SKM-1 (cell line): ENCODE measurements at regions not wholly inside any gene's neighbourhood (a gene's known extent, or its start where the extent isn't known, plus 50 kb on each side); places are given as distances from the start of the nearest gene placed in this dataset.

Experiments used
- DNase-seq: peaks from one replicate; lab custom pipeline; 2025; ENCODE audit not compliant: unreplicated experiment; lab: John Stamatoyannopoulos, UW

DNA sequence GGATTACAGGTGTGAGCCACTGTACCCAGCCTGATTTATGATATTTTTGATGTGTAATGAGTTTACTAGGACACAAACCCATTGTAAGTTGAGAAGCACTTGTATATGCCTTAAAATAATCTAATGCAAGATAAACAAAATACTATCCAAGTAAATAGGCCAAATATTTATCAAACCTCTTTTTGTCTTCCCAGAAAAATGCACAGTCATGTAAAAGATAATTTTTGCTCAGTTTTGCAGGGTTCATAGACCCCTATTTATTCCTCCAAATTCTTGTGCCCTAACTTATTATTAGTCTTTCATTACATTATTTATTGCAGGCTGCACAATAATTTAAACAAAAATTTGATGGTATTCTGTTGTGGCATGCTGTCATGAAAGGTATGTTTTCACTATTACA lies 1290.7 kb downstream of the STIM2 start:
- no peak for DNase-seq

GRCh38 chr4:28167411-28167810 lies 1306.8 kb downstream of the STIM2 start:
- DNase-seq: no peak

- no peak for DNase-seq
Observed at GRCh38 chr4:28176942-28177341, 1316.3 kb downstream of the STIM2 start.

DNA sequence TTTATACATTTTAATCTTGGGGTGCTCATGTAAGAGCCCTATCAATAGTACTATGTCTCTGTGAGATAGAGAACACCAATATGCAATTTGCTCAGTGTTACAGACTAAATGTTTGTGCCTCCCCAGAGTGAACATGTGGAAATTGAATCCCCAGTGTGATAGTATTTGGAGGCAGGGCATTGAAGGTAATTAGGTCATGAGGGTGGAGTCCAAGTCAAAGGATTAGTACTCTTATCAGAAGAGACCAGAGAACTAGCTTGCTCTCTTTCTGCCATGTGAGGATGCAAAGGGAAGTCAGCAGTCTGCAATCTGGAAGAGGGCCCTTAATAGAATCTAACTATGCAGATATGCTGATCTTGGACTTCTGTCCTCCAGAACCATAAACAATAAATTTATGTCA lies 1317.0 kb downstream of the STIM2 start:
- DNase-seq: no peak

GRCh38 chr4:28179126-28179525 lies 1318.5 kb downstream of the STIM2 start:
- no peak for DNase-seq

GRCh38 chr4:28209371-28209924 lies 1348.8 kb downstream of the STIM2 start:
- DNase-seq: no peak

- DNase-seq: no peak
Observed at GRCh38 chr4:28211676-28212470, 1351.2 kb downstream of the STIM2 start.

DNA sequence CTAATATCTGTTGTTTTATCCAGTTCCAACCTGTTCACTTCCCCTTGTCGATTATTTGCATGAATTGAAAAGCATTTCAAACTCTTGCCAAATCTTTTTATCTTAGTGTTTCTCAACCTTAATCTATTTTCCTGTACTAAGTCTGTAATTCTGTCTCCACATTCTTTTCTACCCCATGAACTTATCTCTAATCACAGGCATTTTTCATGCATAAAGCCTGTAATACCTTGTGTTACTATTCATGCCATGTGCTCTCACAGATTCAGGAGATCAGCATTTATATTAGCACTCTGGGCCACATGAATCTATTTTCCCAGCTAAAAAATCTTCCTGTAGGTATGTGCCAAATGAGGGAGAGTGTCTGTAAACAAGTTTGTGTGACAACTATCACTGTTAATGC lies 1360.9 kb downstream of the STIM2 start:
- no peak for DNase-seq

GRCh38 chr4:28225050-28225449 lies 1364.4 kb downstream of the STIM2 start:
- no peak for DNase-seq

GRCh38 chr4:28225689-28226353 lies 1365.2 kb downstream of the STIM2 start:
- DNase-seq: no peak

- DNase-seq: no peak
Observed at GRCh38 chr4:28226962-28227361, 1366.3 kb downstream of the STIM2 start.

DNA sequence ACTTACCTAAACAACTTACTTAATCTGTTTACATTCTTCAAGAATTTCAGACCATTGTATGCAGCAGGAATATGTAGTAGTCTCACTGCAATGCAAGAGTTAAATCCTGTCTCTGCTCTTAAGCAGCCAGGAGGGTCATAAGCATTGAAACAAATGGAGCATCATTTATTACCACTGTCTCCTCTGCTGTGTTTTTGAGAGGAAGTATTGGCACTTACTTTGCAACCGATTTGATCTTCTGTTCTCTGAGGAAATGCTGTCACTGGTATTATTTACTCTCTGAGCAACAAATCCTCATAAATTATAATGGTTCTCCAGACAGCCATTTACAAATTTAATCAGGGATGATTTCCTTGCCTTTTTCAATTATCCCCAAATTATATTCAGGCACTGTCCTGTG lies 1367.1 kb downstream of the STIM2 start:
- DNase-seq: no peak

DNA sequence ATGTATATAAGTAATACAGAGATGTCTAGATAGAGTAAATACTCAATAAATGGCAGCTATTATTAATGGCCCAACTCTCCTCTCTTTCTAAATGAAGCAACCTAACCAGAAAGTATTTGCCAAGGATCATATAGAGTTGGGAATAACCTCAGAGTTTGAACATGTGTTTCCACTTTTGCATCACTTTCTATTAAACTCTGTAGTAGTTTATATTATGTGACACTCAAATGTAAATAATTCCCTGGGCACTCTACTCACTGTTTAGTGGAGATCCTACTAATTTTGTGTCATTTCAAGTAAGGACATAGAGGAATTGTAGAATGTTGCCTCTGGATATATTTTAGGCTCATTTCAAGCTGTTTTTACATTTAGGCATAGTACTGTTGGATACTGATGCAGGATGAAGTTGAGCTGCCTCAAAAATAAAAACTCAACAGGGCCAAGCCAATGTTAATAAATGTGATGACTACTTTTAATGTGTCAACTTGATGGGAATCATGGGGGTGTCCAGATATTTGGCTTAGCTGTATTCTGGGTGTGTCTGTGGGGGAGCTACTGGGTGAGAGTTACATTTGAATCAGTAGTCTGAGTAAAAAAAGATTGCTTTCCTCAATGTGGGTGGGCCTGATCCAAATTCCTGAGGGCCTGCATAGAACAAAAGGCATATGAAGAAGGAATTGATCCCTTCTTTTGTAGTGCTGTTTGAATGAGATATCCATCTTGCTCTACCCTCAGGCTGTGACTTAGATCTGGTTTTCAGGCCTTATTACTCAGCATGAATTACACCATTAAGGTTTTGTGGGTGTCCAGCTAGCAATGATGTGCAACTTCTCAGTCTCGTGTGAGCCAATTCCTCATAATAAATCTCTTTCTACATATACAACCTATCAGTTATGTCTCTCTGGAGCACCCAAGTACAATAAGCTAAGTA lies 1368.2 kb downstream of the STIM2 start:
- no peak for DNase-seq

- DNase-seq: no peak
Observed at GRCh38 chr4:28232376-28232775, 1371.7 kb downstream of the STIM2 start.

DNA sequence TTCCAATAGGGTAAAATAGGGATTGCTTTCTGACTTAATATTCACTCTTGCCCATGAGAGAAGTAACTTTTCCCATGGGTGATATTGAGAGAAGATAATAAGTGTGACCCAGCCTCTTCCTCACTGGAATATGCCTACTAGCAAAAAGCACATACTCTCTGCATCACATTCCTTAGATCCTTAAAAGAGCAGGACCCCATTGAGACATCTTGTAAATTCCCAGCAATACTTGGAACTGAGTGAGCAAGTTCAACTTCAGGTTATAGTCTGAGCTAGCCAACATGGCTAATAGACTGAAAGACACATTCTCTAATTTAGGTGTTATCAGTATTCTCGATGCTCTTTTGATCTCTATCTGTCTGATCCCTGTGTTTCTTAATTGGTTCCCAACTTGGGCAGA lies 1372.3 kb downstream of the STIM2 start:
- DNase-seq: no peak

- DNase-seq: no peak
Observed at GRCh38 chr4:28233724-28234123, 1373.1 kb downstream of the STIM2 start.

DNA sequence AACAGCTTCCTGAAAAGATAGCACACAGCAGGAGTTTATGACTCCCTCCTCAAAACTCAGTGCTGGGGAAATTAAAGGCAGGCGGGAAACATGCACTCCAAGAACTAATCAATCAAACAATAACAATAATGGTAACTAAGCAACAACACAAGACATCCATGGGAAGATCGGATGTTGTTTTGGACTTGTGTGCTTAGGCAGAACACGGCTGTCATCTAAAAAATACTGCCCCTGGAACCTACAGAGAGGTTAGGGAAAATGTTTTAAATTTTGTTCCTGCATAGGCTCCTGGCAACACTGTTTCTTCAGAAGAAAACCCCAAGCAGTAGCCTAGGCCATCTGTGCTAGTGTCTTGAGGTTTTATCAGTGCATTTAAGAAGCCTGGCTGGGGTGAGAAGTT lies 1378.2 kb downstream of the STIM2 start:
- DNase-seq: no peak

- no peak for DNase-seq
Observed at GRCh38 chr4:28241021-28241420, 1380.4 kb downstream of the STIM2 start.

DNA sequence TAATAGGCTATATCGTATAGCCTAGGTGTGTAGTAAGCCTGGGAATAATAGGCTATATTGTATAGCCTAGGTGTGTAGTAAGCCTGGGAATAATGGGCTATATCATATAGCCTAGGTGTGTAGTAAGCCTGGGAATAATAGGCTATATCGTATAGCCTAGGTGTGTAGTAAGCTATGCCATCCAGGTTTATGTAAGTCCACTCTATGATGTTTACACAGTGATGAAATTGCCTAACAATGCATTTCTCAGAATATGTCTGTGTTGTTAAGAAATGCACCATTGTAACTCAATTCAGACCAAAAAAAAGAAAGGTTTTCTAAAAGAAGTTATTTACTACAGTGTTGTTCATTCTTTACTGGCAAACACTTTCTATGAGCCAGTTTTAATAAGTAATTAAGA lies 1387.2 kb downstream of the STIM2 start:
- DNase-seq: no peak

- DNase-seq: no peak
Observed at GRCh38 chr4:28248269-28248668, 1387.6 kb downstream of the STIM2 start.

DNA sequence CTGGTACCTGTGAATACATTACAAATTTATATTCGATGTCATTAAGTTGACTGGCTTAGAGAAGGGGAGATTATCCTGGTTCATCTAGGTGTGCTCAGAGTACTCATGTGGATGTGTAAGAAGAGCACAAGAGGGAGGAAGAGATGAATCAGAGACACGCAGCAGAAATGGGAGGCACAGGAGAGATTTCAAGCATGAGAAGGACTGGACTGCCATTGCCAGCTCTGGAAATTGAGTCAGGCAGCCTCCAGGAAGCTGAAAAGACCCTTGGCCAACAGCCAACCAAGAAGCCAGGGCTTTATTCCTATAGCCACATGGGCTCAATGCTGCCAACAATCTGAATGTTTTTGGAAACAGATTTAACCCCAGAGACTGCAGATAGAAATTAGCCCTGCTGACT lies 1390.0 kb downstream of the STIM2 start:
- DNase-seq: no peak
